Kidney (tissue), 13 donors: ENCODE measurements at regions not wholly inside any gene's neighbourhood (a gene's known extent, or its start where the extent isn't known, plus 50 kb on each side); places are given as distances from the start of the nearest gene placed in this dataset.

ENCODE experiments used
- DNase-seq, 5 donors: peaks; one replicate each; pipeline ENCODE4 v3.0.0-alpha.2; 2013 to 2020
- FAIRE-seq: peaks from 2 replicates; lab custom pipeline; 2012; peaks lifted over from hg19 to GRCh38; lab: Jason Lieb, UNC
- H3K27ac ChIP-seq, 2 donors: one replicate each; pipeline ENCODE4 v1.7.0; 2013; ENCODE audit warnings: low read depth in 2 of 2, low read length in 2 of 2, inconsistent platforms in 1 of 2
- H3K27me3 ChIP-seq: one replicate; pipeline ENCODE4 v1.7.1; 2013; ENCODE audit warnings: low read length, inconsistent platforms; ENCODE audit not compliant: control insufficient read depth, insufficient read depth
- H3K36me3 ChIP-seq, 3 donors: one replicate each; pipeline versions ENCODE4 v1.7.0 to v1.7.1; 2013; ENCODE audit warnings: low read length in 3 of 3, control low read depth in 1 of 3, inconsistent platforms in 1 of 3; ENCODE audit not compliant: insufficient read depth in 3 of 3, control insufficient read depth in 2 of 3
- H3K4me1 ChIP-seq, 3 donors: one replicate each; pipeline versions ENCODE4 v1.7.0 to v1.7.1; 2013; ENCODE audit warnings: low read length in 3 of 3, inconsistent platforms in 1 of 3, low read depth in 1 of 3; ENCODE audit not compliant: control insufficient read depth in 2 of 3, insufficient read depth in 2 of 3
- H3K4me3 ChIP-seq, 3 donors: one replicate each; pipeline versions ENCODE4 v1.7.0 to v1.8.1; 2013; ENCODE audit warnings: low read length in 3 of 3, control low read depth in 1 of 3, inconsistent platforms in 1 of 3
- H3K9ac ChIP-seq, 3 donors: one replicate each; pipeline versions ENCODE4 v1.7.0 to v1.7.1; 2013; ENCODE audit warnings: low read length in 3 of 3, control low read depth in 1 of 3, inconsistent platforms in 1 of 3
- H3K9me3 ChIP-seq, 3 donors: one replicate each; pipeline versions ENCODE4 v1.7.0 to v1.7.1; 2013; ENCODE audit warnings: low read length in 3 of 3, control low read depth in 1 of 3, inconsistent platforms in 1 of 3; ENCODE audit not compliant: control insufficient read depth in 2 of 3, insufficient read depth in 1 of 3
- CTCF ChIP-seq: IDR thresholded peaks from 3 replicates; pipeline ENCODE4 v1.5.1; 2012; ENCODE audit warnings: mild to moderate bottlenecking, moderate library complexity, borderline replicate concordance; ENCODE audit not compliant: insufficient read depth; ENCODE audit errors: extremely low read depth
- intact Hi-C: fragments of 100-400 bp; cut with DNase I; formaldehyde crosslinking; loops from one replicate; pipeline ENCODE4 v1.11.1; 2022
- donor health status: control.
- donor health status: control.
- donor health status: control.
- donor health status: control.
- donor health status: control.
- donor health status: DM: yes; HTN: yes; CAD: no.
- donor health status: Normal renal cell carcinoma (clear cell type).

- Histone ChIP-seq H3K36me3 (no peaks in the 10 kb centered on the region), H3K4me3 (peak overlapping the region; percentile 42 to 55 (median 53)), H3K9me3 (no peaks in the 10 kb centered on the region), H3K4me1 (no peaks in the 10 kb centered on the region), H3K9ac (no peak overlapping the region), H3K27me3 (no peaks in the 10 kb centered on the region), H3K27ac (no peak overlapping the region)
- peak in 4 of 5 donors; percentile 12 to 48 (median 27) for DNase-seq
- no peak for FAIRE-seq
- intact Hi-C loops: loop anchor here (10.0 kb wide), 1 partner anchor 1339 kb away; no protein-coding TSS in a partner anchor
- peak; percentile 18 for TF ChIP-seq CTCF
These were observed 880.9 kb upstream of the SEMA6A start for GRCh38 chr5:117455236-117456233.

GRCh38 chr5:117454716-117455212, 880.1 kb upstream of the SEMA6A start:
- H3K4me1 ChIP-seq: no peaks in the 10 kb centered on the region
- peak; percentile 75 for TF ChIP-seq CTCF
- DNase-seq: peak; percentile 30 to 59 (median 37)
- H3K27me3 ChIP-seq: no peaks in the 10 kb centered on the region
- H3K9ac ChIP-seq: no peak overlapping the region
- H3K4me3 ChIP-seq: peak overlapping the region; percentile 42 to 55 (median 53)
- no peak for FAIRE-seq
- intact Hi-C loops: loop anchor here (10.0 kb wide), 1 partner anchor 1340 kb away; no protein-coding TSS in a partner anchor
- no peak overlapping the region for H3K27ac ChIP-seq
- H3K9me3 ChIP-seq: no peaks in the 10 kb centered on the region
- H3K36me3 ChIP-seq: no peaks in the 10 kb centered on the region

GRCh38 chr5:117436846-117437245, 862.2 kb upstream of the SEMA6A start:
- TF ChIP-seq CTCF: no peak
- no peak overlapping the region for H3K4me3 ChIP-seq
- no peaks in the 10 kb centered on the region for H3K4me1 ChIP-seq
- intact Hi-C loops: no loop called here
- DNase-seq: no peak
- H3K36me3 ChIP-seq: no peaks in the 10 kb centered on the region
- FAIRE-seq: no peak
- H3K27ac ChIP-seq: no peak overlapping the region
- H3K9ac ChIP-seq: no peak overlapping the region
- no peaks in the 10 kb centered on the region for H3K9me3 ChIP-seq
- no peaks in the 10 kb centered on the region for H3K27me3 ChIP-seq
